B cell (primary cell): ENCODE measurements at regions not wholly inside any gene's neighbourhood (a gene's known extent, or its start where the extent isn't known, plus 50 kb on each side); places are given as distances from the start of the nearest gene placed in this dataset.

ENCODE experiments used
- ATAC-seq: fragments of 200-7000 bp; cut with Tn5 transposase; one replicate; pipeline ENCODE4 v1.10.0; 2021; ENCODE audit warnings: low read depth, mild to moderate bottlenecking, moderate number of reproducible peaks, moderate library complexity
- CTCF ChIA-PET: fragments of 350-600 bp; sonication (Branson Sonifier 250); formaldehyde crosslinking; loops from one replicate; lab custom pipeline; 2021; ENCODE audit warnings: antibody characterized with exemption, inconsistent platforms; lab: Charles Lee
- POLR2A ChIA-PET: fragments of 350-600 bp; sonication (Branson Sonifier 250); formaldehyde crosslinking; loops from one replicate; lab custom pipeline; 2021; ENCODE audit warnings: antibody characterized with exemption; lab: Charles Lee
- DNase-seq: peaks from one replicate; pipeline ENCODE4 v3.0.0; 2013
- H2AFZ ChIP-seq: 2 replicates; pipeline ENCODE4 v1.6.1; 2012; ENCODE audit warnings: mild to moderate bottlenecking, low read depth, low read length; ENCODE audit not compliant: insufficient read depth, poor library complexity, severe bottlenecking
- H3K27ac ChIP-seq, 2 donors: 1 replicate in 1 of 2; 2 replicates in 1 of 2; pipeline ENCODE4 v1.5.1; 2012 to 2013; ENCODE audit warnings: low read length in 2 of 2, mild to moderate bottlenecking in 2 of 2, moderate library complexity in 1 of 2
- H3K27me3 ChIP-seq, 4 experiments: fragments of 200-600 bp in 1 of 4; sonication (generic) in 1 of 4; replicated peaks in 1 of 4; 1 replicate in 2 of 4; 2 replicates in 2 of 4; pipeline versions ENCODE4 v1.6.1 to v1.7.0; 2013 to 2016; ENCODE audit warnings: low read length in 3 of 4, mild to moderate bottlenecking in 2 of 4, mixed read lengths in 1 of 4, moderate library complexity in 1 of 4; ENCODE audit not compliant: insufficient read depth in 4 of 4, control insufficient read depth in 3 of 4; ENCODE audit errors: control extremely low read depth in 1 of 4
- H3K36me3 ChIP-seq, 2 experiments: replicated peaks in 1 of 2; 1 replicate in 1 of 2; 2 replicates in 1 of 2; pipeline versions ENCODE4 v1.6.1 to v1.7.1; 2013; ENCODE audit warnings: low read length in 1 of 2; ENCODE audit not compliant: insufficient read depth in 2 of 2, control insufficient read depth in 1 of 2; ENCODE audit errors: control extremely low read depth in 1 of 2, extremely low read depth in 1 of 2
- H3K4me1 ChIP-seq, 2 donors: fragments of 200-600 bp in 1 of 2; sonication (generic) in 1 of 2; 1 replicate in 1 of 2; 2 replicates in 1 of 2; pipeline versions ENCODE4 v1.5.1 to v1.6.1; 2013 to 2017; ENCODE audit warnings: low read length in 2 of 2; ENCODE audit not compliant: control insufficient read depth in 2 of 2, insufficient read depth in 2 of 2
- H3K4me2 ChIP-seq: replicated peaks from 2 replicates; pipeline ENCODE3; 2012; ENCODE audit warnings: mild to moderate bottlenecking, low read depth, low read length; ENCODE audit not compliant: poor library complexity, severe bottlenecking
- H3K4me3 ChIP-seq, 5 experiments: fragments of 200-600 bp in 1 of 5; sonication (generic) in 1 of 5; 1 replicate in 3 of 5; 2 replicates in 2 of 5; pipeline versions ENCODE4 v1.5.1 to v1.7.0; 2011 to 2016; ENCODE audit warnings: low read length in 4 of 5, mild to moderate bottlenecking in 4 of 5, low read depth in 2 of 5, control low read depth in 1 of 5, moderate library complexity in 1 of 5; ENCODE audit not compliant: insufficient read depth in 1 of 5; ENCODE audit errors: control extremely low read depth in 1 of 5, extremely low read depth in 1 of 5
- H3K79me2 ChIP-seq: fragments of 200-600 bp; sonication (generic); one replicate; pipeline ENCODE4 v1.6.0; 2016; ENCODE audit warnings: low read length; ENCODE audit not compliant: control insufficient read depth, insufficient read depth
- H3K9ac ChIP-seq: fragments of 200-600 bp; sonication (generic); 2 replicates; pipeline ENCODE4 v1.6.1; 2017; ENCODE audit warnings: mild to moderate bottlenecking, low read length, moderate library complexity
- H3K9me3 ChIP-seq, 3 donors: one replicate each; pipeline versions ENCODE4 v1.6.1 to v1.7.1; 2013; ENCODE audit warnings: low read length in 2 of 3; ENCODE audit not compliant: control insufficient read depth in 2 of 3, insufficient read depth in 1 of 3; ENCODE audit errors: control extremely low read depth in 1 of 3
- H4K20me1 ChIP-seq: 2 replicates; pipeline ENCODE4 v1.6.0; 2012; ENCODE audit warnings: mild to moderate bottlenecking, low read length; ENCODE audit not compliant: insufficient read depth, control insufficient read depth, poor library complexity, severe bottlenecking
- H3K27ac Mint-ChIP-seq: one replicate; pipeline ENCODE4 v1.8.0; 2021; ENCODE audit warnings: mixed read lengths
- H3K27me3 Mint-ChIP-seq: one replicate; pipeline ENCODE4 v1.8.0; 2021; ENCODE audit warnings: mixed read lengths
- H3K4me1 Mint-ChIP-seq: one replicate; pipeline ENCODE4 v1.8.0; 2021; ENCODE audit warnings: mixed read lengths
- H3K4me3 Mint-ChIP-seq: one replicate; pipeline ENCODE4 v1.8.0; 2021; ENCODE audit warnings: mixed read lengths
- H3K9me3 Mint-ChIP-seq: one replicate; pipeline ENCODE4 v1.8.0; 2022; ENCODE audit warnings: mixed read lengths; ENCODE audit not compliant: insufficient read depth
- EZH2 ChIP-seq: IDR thresholded peaks from 2 replicates; pipeline ENCODE4 v1.6.1; 2012; ENCODE audit warnings: borderline replicate concordance, low read depth, mild to moderate bottlenecking, moderate library complexity, low read length; ENCODE audit not compliant: insufficient read depth, poor library complexity, severe bottlenecking
- WGBS: methylation state at CpG from one replicate; pipeline ENCODE4 v1.1.5; 2013; ENCODE audit warnings: missing lambda C conversion rate; ENCODE audit not compliant: insufficient coverage; 5-methylcytosine and 5-hydroxymethylcytosine counted together
- intact Hi-C: fragments of 100-400 bp; cut with micrococcal nuclease; formaldehyde crosslinking; loops from one replicate; pipeline ENCODE4 v1.10.0; 2022
- TF ChIP-seq, protein P1 (sequence below): fragments of 200-600 bp; IDR thresholded peaks from one replicate; pipeline ENCODE4 v1.8.0; 2022; ENCODE audit warnings: antibody characterized with exemption, mild to moderate bottlenecking

DNA sequence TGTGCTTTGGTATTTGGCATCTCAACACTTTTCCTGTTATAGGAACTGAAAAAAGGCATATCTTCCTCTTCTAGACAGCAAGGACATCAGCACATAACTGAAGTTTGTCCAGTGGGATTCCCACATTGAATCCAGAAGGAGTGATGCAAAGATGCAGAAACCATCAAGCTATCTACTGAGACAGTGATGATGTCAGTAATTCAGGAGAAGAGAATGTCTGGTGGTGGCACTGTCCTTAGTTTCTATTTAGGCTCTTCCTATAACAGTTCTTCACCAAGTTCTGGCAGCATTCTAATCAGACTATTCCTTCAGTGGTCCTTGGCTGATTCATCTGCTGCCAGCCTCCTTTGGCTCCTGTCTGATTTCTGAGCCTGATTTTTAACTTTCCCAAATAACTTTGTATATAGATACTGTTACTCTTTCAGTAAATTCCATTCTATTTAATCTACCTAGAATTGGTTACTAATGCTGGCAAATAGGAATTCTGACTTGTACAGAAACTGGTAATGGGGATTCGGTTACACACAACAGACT lies 56.6 kb upstream of the AGPS start:
- Histone ChIP-seq H3K27me3 (no peaks in the 10 kb centered on the region), H3K4me3 (no peak overlapping the region), H2AFZ (no peak overlapping the region), H3K9ac (no peak overlapping the region), H3K9me3 (no peaks in the 10 kb centered on the region), H3K4me1 (peaks cover 4 to 5% of the 10 kb centered on the region in 2 donors), H3K4me2 (no peak overlapping the region), H3K36me3 (no peaks in the 10 kb centered on the region), H3K27ac (no peak overlapping the region), H3K79me2 (no peaks in the 10 kb centered on the region), H4K20me1 (no peaks in the 10 kb centered on the region)
- Mint-ChIP-seq H3K27me3 (no peaks in the 10 kb centered on the region), H3K27ac (no peak overlapping the region), H3K9me3 (no peaks in the 10 kb centered on the region), H3K4me3 (no peak overlapping the region), H3K4me1 (peaks cover 8% of the 10 kb centered on the region)
- TF ChIP-seq EZH2 = no peak
- TF ChIP-seq, protein P1, sequence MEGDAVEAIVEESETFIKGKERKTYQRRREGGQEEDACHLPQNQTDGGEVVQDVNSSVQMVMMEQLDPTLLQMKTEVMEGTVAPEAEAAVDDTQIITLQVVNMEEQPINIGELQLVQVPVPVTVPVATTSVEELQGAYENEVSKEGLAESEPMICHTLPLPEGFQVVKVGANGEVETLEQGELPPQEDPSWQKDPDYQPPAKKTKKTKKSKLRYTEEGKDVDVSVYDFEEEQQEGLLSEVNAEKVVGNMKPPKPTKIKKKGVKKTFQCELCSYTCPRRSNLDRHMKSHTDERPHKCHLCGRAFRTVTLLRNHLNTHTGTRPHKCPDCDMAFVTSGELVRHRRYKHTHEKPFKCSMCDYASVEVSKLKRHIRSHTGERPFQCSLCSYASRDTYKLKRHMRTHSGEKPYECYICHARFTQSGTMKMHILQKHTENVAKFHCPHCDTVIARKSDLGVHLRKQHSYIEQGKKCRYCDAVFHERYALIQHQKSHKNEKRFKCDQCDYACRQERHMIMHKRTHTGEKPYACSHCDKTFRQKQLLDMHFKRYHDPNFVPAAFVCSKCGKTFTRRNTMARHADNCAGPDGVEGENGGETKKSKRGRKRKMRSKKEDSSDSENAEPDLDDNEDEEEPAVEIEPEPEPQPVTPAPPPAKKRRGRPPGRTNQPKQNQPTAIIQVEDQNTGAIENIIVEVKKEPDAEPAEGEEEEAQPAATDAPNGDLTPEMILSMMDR = no peak
- ATAC-seq (no peak), DNase-seq (no peak)
- no CpG with 5 or more reads among the region's 1 CpG for WGBS
- POLR2A ChIA-PET = interaction anchor here (0.6 kb wide), 1 partner anchor 26 kb away, joined by 6 read pairs; no protein-coding TSS in a partner anchor
- CTCF ChIA-PET = interaction anchor here (0.7 to 7.8 kb wide), 26 partner anchors 9 to 436 kb away, joined by 3 to 228 read pairs (median 4); partner anchors contain the start of genes AGPS and NFE2L2
- intact Hi-C loops = loop anchor here (1.0 to 10.0 kb wide), 4 partner anchors 80 to 427 kb away; no protein-coding TSS in a partner anchor

DNA sequence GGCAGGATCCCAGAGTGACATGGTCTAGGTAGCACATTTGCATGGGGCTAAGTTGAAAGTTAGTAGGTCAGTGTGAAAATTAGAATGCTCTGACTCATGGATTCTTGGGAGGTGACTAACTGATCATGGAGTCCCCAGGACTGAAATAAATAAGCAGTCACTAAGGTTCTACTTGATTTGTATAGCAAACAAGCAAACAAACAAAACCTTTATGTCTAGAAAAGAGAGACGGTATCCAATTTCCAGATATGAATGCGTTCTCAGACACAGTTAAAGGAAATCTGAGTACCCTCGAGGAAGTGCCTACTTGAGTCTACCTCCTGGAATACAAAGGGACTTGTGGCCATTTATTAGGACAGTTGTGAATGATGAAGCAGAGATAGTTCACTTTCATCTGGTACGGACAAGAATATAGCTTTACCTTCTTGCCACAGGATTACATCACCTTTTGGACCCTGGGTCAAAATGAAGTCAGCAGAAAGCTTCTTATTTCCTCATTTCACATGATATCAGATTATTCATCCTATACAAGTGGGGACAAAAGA lies 54.3 kb upstream of the AGPS start:
- no peak overlapping the region for H3K9ac ChIP-seq
- intact Hi-C loops = loop anchor here (10.0 kb wide), 1 partner anchor 157 kb away; no protein-coding TSS in a partner anchor

More for the DNA sequence above, 54.3 kb upstream of the AGPS start:
- no peak for TF ChIP-seq EZH2
- TF ChIP-seq, protein P1 = no peak
- Histone ChIP-seq H3K36me3 (no peaks in the 10 kb centered on the region), H2AFZ (no peak overlapping the region), H3K79me2 (no peaks in the 10 kb centered on the region), H3K4me2 (no peak overlapping the region), H3K27ac (no peak overlapping the region), H3K9me3 (no peaks in the 10 kb centered on the region), H4K20me1 (no peaks in the 10 kb centered on the region), H3K4me3 (no peak overlapping the region), H3K27me3 (no peaks in the 10 kb centered on the region), H3K4me1 (no peaks in the 10 kb centered on the region)
- POLR2A ChIA-PET = no interaction called here
- Mint-ChIP-seq H3K27ac (no peak overlapping the region), H3K4me1 (no peaks in the 10 kb centered on the region), H3K9me3 (no peaks in the 10 kb centered on the region), H3K4me3 (no peak overlapping the region), H3K27me3 (no peaks in the 10 kb centered on the region)
- CTCF ChIA-PET = interaction anchor here (0.9 to 7.8 kb wide), 6 partner anchors 12 to 426 kb away, joined by 3 to 228 read pairs (median 74); no protein-coding TSS in a partner anchor
- ATAC-seq (no peak), DNase-seq (no peak)
- WGBS = 96% methylated on average over 3 of the region's 4 CpGs
